Spinal cord (tissue), 9 donors: ENCODE measurements at regions not wholly inside any gene's neighbourhood (a gene's known extent, or its start where the extent isn't known, plus 50 kb on each side); places are given as distances from the start of the nearest gene placed in this dataset.
"Not testable (repeated sequence)": the region's sequence is repeated elsewhere in the genome, so short reads cannot be mapped to it uniquely, and the experiment has no call there.

ENCODE experiments used
- DNase-seq, 6 donors: peaks; one replicate each; pipeline versions ENCODE4 v3.0.0 to v3.0.0-alpha.2; 2013 to 2015; ENCODE audit warnings: low spot score in 6 of 6, low read depth in 4 of 6
- H3K27ac ChIP-seq: one replicate; pipeline ENCODE4 v1.5.1; 2013; ENCODE audit warnings: low read depth, low read length, control low read depth
- H3K27me3 ChIP-seq: one replicate; pipeline ENCODE4 v1.6.1; 2013; ENCODE audit warnings: low read length; ENCODE audit not compliant: control insufficient read depth, insufficient read depth
- H3K36me3 ChIP-seq: one replicate; pipeline ENCODE4 v1.6.1; 2013; ENCODE audit warnings: low read length; ENCODE audit not compliant: control insufficient read depth, insufficient read depth
- H3K4me1 ChIP-seq: one replicate; pipeline ENCODE4 v1.6.1; 2013; ENCODE audit warnings: low read length; ENCODE audit not compliant: control insufficient read depth, insufficient read depth
- H3K4me3 ChIP-seq: one replicate; pipeline ENCODE4 v1.5.1; 2013; ENCODE audit warnings: low read depth, low read length, control low read depth
- H3K9me3 ChIP-seq: one replicate; pipeline ENCODE4 v1.6.1; 2013; ENCODE audit warnings: low read length; ENCODE audit not compliant: control insufficient read depth, insufficient read depth
- WGBS: methylation state at CpG from one replicate; pipeline ENCODE4 v1.1.5; 2013; ENCODE audit warnings: missing lambda C conversion rate; ENCODE audit not compliant: insufficient coverage; 5-methylcytosine and 5-hydroxymethylcytosine counted together
- donor health status: healthy.

GRCh38 chr1:96424877-96425276, 296.7 kb upstream of the PTBP2 start:
- Histone ChIP-seq H3K9me3 (no peaks in the 10 kb centered on the region), H3K4me1 (no peaks in the 10 kb centered on the region), H3K27me3 (no peaks in the 10 kb centered on the region), H3K27ac (no peak overlapping the region), H3K36me3 (no peaks in the 10 kb centered on the region), H3K4me3 (no peak overlapping the region)
- WGBS = no CpG with 5 or more reads among the region's 1 CpG
- DNase-seq = peak in 1 of 6 donors; percentile 13

GRCh38 chr1:96425382-96426129, 296.0 kb upstream of the PTBP2 start:
- no peaks in the 10 kb centered on the region for H3K4me1 ChIP-seq
- peak in 1 of 6 donors; percentile 13 for DNase-seq
- no peak overlapping the region for H3K27ac ChIP-seq
- no peaks in the 10 kb centered on the region for H3K36me3 ChIP-seq
- WGBS = 47% methylated on average over 2 of the region's 5 CpGs
- no peaks in the 10 kb centered on the region for H3K27me3 ChIP-seq
- H3K9me3 ChIP-seq = no peaks in the 10 kb centered on the region
- no peak overlapping the region for H3K4me3 ChIP-seq

DNA sequence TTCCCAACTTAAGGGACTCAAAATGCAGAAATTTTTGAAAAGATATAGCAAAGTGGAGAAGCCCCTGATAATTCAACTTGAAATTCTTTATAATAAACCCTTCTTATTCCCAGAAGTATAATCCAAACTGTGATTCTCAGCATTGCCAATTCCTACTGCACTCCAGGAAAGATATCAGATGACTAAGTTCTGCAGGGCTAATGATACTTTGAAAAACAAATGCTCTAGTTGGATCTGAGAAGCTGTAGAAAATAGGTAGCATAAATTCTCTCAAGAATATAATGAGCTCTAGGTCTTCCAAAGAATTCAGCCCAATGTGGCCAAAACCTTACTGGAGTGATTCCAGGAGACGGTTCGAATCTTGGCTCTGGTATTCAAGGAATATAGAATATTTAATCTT, 294.0 kb upstream of the PTBP2 start:
- no CpG with 5 or more reads among the region's 2 CpGs for WGBS
- DNase-seq = peak in 2 of 6 donors; percentile 14 to 15
- no peaks in the 10 kb centered on the region for H3K36me3 ChIP-seq
- no peaks in the 10 kb centered on the region for H3K27me3 ChIP-seq
- H3K4me3 ChIP-seq = no peak overlapping the region
- no peak overlapping the region for H3K27ac ChIP-seq
- no peaks in the 10 kb centered on the region for H3K9me3 ChIP-seq
- no peaks in the 10 kb centered on the region for H3K4me1 ChIP-seq

- peak in 1 of 6 donors; percentile 11 for DNase-seq
- Histone ChIP-seq H3K4me3 (no peak overlapping the region), H3K27me3 (no peaks in the 10 kb centered on the region), H3K27ac (no peak overlapping the region), H3K9me3 (no peaks in the 10 kb centered on the region), H3K36me3 (no peaks in the 10 kb centered on the region), H3K4me1 (no peaks in the 10 kb centered on the region)
- no CpG with 5 or more reads among the region's 1 CpG for WGBS
Observed at GRCh38 chr1:96445302-96445701, 276.3 kb upstream of the PTBP2 start.

DNA sequence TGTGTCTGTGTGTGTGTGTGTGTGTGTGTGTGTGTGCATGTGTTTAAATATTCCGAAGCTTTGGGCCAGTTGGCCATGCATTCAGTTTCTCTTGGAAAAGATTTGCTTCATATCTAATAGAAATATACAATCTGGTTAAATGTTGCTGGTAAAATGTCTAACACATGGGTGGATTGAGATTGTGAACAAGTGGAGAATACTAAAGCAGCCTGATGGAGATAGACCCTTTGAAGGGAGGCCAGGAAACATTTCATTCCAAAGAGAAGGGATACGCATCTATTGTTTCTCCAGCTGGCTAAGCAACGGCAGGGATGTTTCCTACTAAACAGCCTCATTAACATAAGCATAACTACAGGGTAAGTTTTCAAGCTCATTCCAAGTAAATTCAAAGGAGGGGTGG, 257.5 kb upstream of the PTBP2 start:
- DNase-seq = peak in 2 of 6 donors; percentile 88 to 95
- no peaks in the 10 kb centered on the region for H3K4me1 ChIP-seq
- H3K4me3 ChIP-seq = no peak overlapping the region
- H3K9me3 ChIP-seq = no peaks in the 10 kb centered on the region
- H3K27ac ChIP-seq = no peak overlapping the region
- H3K27me3 ChIP-seq = no peaks in the 10 kb centered on the region
- no CpG with 5 or more reads among the region's 3 CpGs for WGBS
- H3K36me3 ChIP-seq = no peaks in the 10 kb centered on the region

GRCh38 chr1:96464522-96464921, 257.1 kb upstream of the PTBP2 start:
- Histone ChIP-seq H3K9me3 (no peaks in the 10 kb centered on the region), H3K4me1 (no peaks in the 10 kb centered on the region), H3K27me3 (no peaks in the 10 kb centered on the region), H3K4me3 (no peak overlapping the region), H3K27ac (no peak overlapping the region), H3K36me3 (no peaks in the 10 kb centered on the region)
- 66% methylated on average over 3 of the region's 5 CpGs for whole genome bisulfite sequencing
- peak in 1 of 6 donors; percentile 68 for DNase-seq

DNA sequence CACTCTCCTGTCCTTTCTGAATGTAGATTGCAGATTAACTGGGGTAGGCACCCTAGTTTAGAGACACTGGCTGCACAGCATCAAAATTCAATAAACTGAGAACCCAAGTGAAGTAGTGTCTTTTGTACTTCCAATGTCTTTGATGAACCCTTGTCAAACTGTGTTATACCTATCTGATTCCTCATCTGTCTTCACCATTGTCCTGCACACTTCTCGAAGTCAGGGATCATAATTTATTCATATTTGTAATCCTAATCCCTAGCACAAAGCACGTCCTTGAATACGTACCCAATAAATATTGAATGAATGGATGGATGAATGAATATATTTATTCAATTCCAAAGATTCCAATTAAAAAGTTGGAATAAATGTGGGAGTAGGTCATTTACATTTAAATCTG, 256.6 kb upstream of the PTBP2 start:
- no peak overlapping the region for H3K4me3 ChIP-seq
- H3K36me3 ChIP-seq = no peaks in the 10 kb centered on the region
- no peaks in the 10 kb centered on the region for H3K4me1 ChIP-seq
- no peaks in the 10 kb centered on the region for H3K27me3 ChIP-seq
- peak in 1 of 6 donors; percentile 3 for DNase-seq
- H3K27ac ChIP-seq = no peak overlapping the region
- no peaks in the 10 kb centered on the region for H3K9me3 ChIP-seq
- WGBS = no CpG with 5 or more reads among the region's 3 CpGs

GRCh38 chr1:96465441-96465840, 256.1 kb upstream of the PTBP2 start:
- Histone ChIP-seq H3K9me3 (no peaks in the 10 kb centered on the region), H3K27ac (no peak overlapping the region), H3K4me3 (no peak overlapping the region), H3K36me3 (no peaks in the 10 kb centered on the region), H3K27me3 (no peaks in the 10 kb centered on the region), H3K4me1 (no peaks in the 10 kb centered on the region)
- WGBS = 67% methylated on average over 5 of the region's 8 CpGs
- DNase-seq = peak in 2 of 6 donors; percentile 6 to 69

DNA sequence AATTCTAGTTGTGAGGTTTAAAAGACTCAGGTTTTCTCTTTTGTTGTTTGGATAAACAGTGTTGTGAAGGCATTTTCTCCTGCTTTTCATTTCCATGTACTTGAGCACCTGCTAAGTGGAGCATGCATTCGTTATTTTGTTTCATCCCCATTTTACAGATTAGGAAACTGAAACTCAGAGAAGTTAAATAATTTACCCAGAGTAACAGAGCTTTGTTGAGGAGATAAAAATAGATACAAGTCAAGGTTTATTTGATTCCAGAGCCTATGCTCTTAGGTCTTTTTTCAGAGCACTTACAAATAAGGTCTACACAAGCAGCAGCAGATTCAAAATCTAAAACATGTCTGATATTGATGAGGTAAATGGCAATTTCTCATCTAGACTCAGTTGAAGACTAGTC, 254.7 kb upstream of the PTBP2 start:
- Histone ChIP-seq H3K4me3 (no peak overlapping the region), H3K27ac (no peak overlapping the region), H3K4me1 (no peaks in the 10 kb centered on the region), H3K9me3 (no peaks in the 10 kb centered on the region), H3K27me3 (no peaks in the 10 kb centered on the region), H3K36me3 (no peaks in the 10 kb centered on the region)
- WGBS = no CpG with 5 or more reads among the region's 1 CpG
- no peak for DNase-seq

DNA sequence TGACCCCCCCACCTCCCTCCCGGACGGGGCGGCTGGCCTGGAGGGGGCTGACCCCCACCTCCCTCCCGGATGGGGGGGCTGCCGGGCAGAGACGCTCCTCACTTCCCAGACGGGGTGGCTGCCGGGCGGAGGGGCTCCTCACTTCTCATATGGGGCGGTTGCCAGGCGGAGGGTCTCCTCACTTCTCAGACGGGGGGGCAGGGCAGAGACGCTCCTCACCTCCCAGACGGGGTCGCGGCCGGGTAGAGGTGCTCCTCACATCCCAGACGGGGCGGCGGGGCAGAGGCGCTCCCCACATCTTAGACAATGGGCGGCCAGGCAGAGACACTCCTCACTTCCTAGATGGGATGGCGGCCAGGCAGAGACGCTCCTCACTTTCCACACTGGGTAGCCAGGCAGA, 251.9 kb upstream of the PTBP2 start:
- not testable (repeated sequence) for H3K36me3 ChIP-seq, H3K4me3 ChIP-seq, H3K9me3 ChIP-seq, H3K27ac ChIP-seq, DNase-seq, H3K4me1 ChIP-seq, H3K27me3 ChIP-seq
- WGBS = 100% methylated on average over 1 of the region's 24 CpGs
